ENCODE measurements at regions not wholly inside any gene's neighbourhood (a gene's known extent, or its start where the extent isn't known, plus 50 kb on each side); places are given as distances from the start of the nearest gene placed in this dataset.

- no peak for TF ChIP-seq CTCF (IDR thresholded peaks at IDR 0.05; ENCODE audit: control extremely low read depth in 1 of 3, insufficient read depth in 1 of 3, low read depth in 1 of 3, low read length in 3 of 3)
- TF ChIP-seq NANOG (IDR thresholded peaks at IDR 0.05; ENCODE audit: insufficient read depth, low read depth, low read length, poor library complexity, severe bottlenecking) = no peak
- TF ChIP-seq EZH2 (IDR thresholded peaks at IDR 0.05; ENCODE audit: low read depth, low read length, severe bottlenecking) = no peak
- no peak for TF ChIP-seq POLR2AphosphoS5 (IDR thresholded peaks at IDR 0.05; ENCODE audit: low read depth, low read length)
- no peak for TF ChIP-seq ATF3 (IDR thresholded peaks at IDR 0.05; ENCODE audit: insufficient read depth, low read depth, low read length)
- TF ChIP-seq GABPA (IDR thresholded peaks at IDR 0.05; ENCODE audit: borderline replicate concordance, insufficient read depth, low read length) = no peak
- TF ChIP-seq SAP30 (IDR thresholded peaks at IDR 0.05; ENCODE audit: insufficient read depth, insufficient replicate concordance, low read length) = no peak
- TF ChIP-seq POLR2A (IDR thresholded peaks at IDR 0.05; ENCODE audit: control extremely low read depth in 1 of 2, low read depth in 2 of 2, low read length in 2 of 2) = no peak
- no peak for TF ChIP-seq SUZ12 (IDR thresholded peaks at IDR 0.05; ENCODE audit: low read length)
- no peak for TF ChIP-seq RAD21 (IDR thresholded peaks at IDR 0.05 in 1 of 2, conservative IDR thresholded peaks at IDR 0.05 in 1 of 2; ENCODE audit: low read depth in 2 of 2, low read length in 2 of 2)
- no peak for TF ChIP-seq SRF (IDR thresholded peaks at IDR 0.05; ENCODE audit: low read depth, low read length)
- TF ChIP-seq SIN3A (conservative IDR thresholded peaks at IDR 0.05 in 1 of 2, IDR thresholded peaks at IDR 0.05 in 1 of 2; ENCODE audit: low read depth in 1 of 2, low read length in 2 of 2) = no peak
- no peak for TF ChIP-seq TAF1 (IDR thresholded peaks at IDR 0.05; ENCODE audit: low read depth, low read length)
Observed at GRCh38 chr2:65979446-65979845, 455.5 kb upstream of the MEIS1 start.
